Astrocyte of the cerebellum (primary cell): ENCODE measurements at regions not wholly inside any gene's neighbourhood (a gene's known extent, or its start where the extent isn't known, plus 50 kb on each side); places are given as distances from the start of the nearest gene placed in this dataset.

Experiments
- DNase-seq: peaks from one replicate; pipeline ENCODE4 v3.0.0-alpha.2; 2011; ENCODE audit warnings: low read depth
- H3K4me3 ChIP-seq: 2 replicates; pipeline ENCODE4 v1.5.1; 2011; ENCODE audit warnings: mild to moderate bottlenecking, low read depth, low read length, moderate library complexity
- CTCF ChIP-seq: IDR thresholded peaks from 2 replicates; pipeline ENCODE4 v1.5.1; 2012; ENCODE audit warnings: low read length, low read depth, moderate library complexity, mild to moderate bottlenecking; ENCODE audit errors: missing control alignments
- in situ Hi-C: cut with HindIII; loops from 2 replicates; pipeline ENCODE4 v1.10.0; 2017; ENCODE audit warnings: low sequenced_read_pairs

- H3K4me3 ChIP-seq = no peak overlapping the region
- TF ChIP-seq CTCF = no peak
- in situ Hi-C loops = no loop called here
- DNase-seq = no peak
Measured at GRCh38 chr13:40406405-40407120, 259.9 kb downstream of the FOXO1 start.

GRCh38 chr13:40407567-40407966 is 258.9 kb downstream of the FOXO1 start:
- in situ Hi-C loops = no loop called here
- no peak for DNase-seq
- no peak for TF ChIP-seq CTCF
- no peak overlapping the region for H3K4me3 ChIP-seq

GRCh38 chr13:40408602-40409001 is 257.8 kb downstream of the FOXO1 start:
- TF ChIP-seq CTCF = no peak
- in situ Hi-C loops = no loop called here
- DNase-seq = no peak
- H3K4me3 ChIP-seq = no peak overlapping the region

GRCh38 chr13:40409278-40409677 is 257.2 kb downstream of the FOXO1 start:
- H3K4me3 ChIP-seq = no peak overlapping the region
- DNase-seq = no peak
- in situ Hi-C loops = no loop called here
- no peak for TF ChIP-seq CTCF

GRCh38 chr13:40410315-40410714 is 256.1 kb downstream of the FOXO1 start:
- H3K4me3 ChIP-seq = no peak overlapping the region
- DNase-seq = no peak
- in situ Hi-C loops = no loop called here
- TF ChIP-seq CTCF = no peak

GRCh38 chr13:40420160-40420740 is 246.2 kb downstream of the FOXO1 start:
- no peak for TF ChIP-seq CTCF
- in situ Hi-C loops = no loop called here
- DNase-seq = no peak
- H3K4me3 ChIP-seq = no peak overlapping the region
